Fibroblast of skin of left biceps (primary cell): ENCODE measurements at regions not wholly inside any gene's neighbourhood (a gene's known extent, or its start where the extent isn't known, plus 50 kb on each side); places are given as distances from the start of the nearest gene placed in this dataset.

Experiments used
- DNase-seq, 2 experiments: peaks; one replicate each; pipeline ENCODE4 v3.0.0-alpha.2; 2013; ENCODE audit warnings: low read depth in 2 of 2

GRCh38 chr13:83955011-83955410 is 72.7 kb upstream of the SLITRK1 start:
- DNase-seq = no peak

DNA sequence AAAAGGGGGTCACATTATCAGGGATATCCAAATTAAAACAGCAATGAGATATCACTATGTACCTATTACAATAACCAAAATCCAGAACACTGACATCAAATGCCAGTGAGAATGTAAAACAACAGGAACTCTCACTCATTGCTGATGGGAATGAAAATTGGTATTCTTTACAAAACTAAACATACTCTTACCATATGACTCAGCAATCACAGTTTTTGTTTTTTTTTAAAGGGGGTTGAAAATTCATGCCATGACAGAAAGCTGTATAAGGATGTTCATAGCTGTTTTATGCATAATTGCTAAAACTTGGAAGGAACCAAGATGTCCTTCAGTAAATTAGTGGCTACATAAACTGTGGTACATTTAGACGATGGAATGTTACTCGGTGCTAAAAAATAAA is 71.6 kb upstream of the SLITRK1 start:
- no peak for DNase-seq

GRCh38 chr13:83950293-83950692 is 68.0 kb upstream of the SLITRK1 start:
- DNase-seq = no peak

DNA sequence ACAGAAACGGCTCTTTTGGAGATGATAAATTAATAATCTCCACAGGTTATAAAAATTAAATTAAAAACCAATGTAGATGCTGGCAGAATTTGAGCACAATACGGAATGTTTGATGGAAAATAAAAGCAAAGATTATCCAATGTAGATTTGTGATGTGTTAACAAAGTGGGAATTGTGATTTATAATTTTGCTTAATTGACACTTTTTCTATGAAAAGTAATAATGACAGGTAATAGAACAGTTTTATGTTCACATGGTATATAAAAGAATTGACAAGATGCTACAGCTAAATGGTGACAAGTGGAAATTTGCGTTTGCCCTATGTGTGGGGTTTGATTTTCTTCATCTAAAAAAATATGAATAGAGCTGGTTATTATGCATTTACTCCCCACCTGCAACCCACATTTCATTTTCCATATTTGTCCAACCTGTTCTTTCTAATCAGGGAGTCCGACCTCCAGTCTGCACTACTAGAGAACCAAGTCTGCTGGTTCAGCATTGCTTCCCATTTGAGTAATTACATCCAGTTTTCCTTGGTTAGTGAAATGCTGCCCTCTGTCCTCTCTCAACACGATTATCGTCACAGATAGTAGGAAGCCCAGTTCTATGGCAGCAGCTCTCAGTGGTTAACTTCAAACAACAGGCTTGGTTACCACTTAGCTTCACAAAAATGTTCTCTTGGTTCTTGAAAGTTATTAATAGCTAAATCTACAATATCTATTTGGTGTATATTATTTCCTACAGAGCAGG is 61.4 kb upstream of the SLITRK1 start:
- no peak for DNase-seq

DNA sequence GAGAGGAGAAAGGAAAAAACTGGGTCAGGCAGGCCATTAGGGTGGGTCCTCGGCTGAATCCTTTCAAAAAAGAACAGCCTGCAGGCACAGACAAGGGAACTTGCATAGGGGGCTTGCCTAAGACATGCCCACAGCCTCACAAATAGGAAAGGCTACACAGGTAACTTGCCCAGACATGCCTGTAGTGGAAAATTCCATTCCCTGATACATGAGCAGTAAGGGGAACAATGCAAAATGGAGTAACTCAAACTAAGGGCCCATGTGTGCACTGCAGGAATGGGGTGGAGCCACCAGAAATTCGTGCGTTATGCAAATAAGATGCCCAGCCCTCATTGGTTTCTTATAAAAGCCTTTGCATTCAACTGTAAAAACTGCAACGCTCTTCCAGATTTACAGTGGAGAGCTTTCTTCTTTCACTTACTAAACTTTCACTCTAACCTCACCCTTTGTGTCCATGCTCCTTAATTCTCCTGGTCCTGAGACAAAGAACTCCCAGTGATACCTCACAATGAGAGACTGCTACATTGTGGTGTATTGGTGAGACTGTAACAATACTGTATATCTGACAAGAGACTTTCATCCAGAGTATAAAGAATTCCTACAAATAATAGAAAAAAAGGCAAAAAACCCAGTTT is 59.5 kb upstream of the SLITRK1 start:
- DNase-seq = no peak

DNA sequence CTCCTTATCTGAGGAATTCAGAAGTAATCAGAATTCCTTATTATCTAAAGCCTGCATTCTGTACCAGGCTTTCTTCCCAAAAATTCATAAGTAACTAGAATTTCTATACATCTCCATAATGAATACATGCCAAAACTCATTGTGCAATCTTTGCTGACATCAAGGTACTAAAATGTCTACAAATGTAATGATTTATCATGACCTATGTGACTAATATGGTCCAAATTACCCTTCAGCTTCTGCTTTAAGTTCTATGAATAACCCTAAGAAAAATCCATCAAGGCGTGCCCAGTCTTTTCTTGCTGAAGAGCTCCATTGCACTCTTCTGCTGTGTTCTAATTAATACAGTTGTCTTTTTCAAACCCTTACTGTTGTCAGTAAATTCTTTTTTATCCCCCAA is 58.5 kb upstream of the SLITRK1 start:
- peak; percentile 62 to 73 for DNase-seq

- DNase-seq = no peak
Measured at GRCh38 chr13:83937579-83937978, 55.3 kb upstream of the SLITRK1 start.

DNA sequence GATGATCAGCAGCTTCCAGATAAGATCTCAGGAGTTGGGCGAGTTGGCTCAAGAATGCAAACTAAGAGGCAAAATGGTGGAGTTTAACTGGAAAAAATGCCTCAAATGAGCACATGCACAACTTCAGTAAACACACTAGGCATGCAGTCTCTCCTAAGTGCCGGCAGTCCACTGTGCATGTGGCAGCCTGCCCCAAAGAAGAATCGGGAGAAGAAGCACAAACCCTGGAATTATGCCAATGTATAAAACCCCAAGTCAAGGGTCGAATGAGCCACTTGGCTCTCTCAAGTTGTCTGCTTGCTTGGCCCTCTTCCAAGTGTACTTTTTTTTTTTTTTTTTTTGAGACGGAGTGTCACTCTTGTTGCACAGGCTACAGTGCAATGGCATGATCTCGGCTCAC is 53.3 kb upstream of the SLITRK1 start:
- no peak for DNase-seq
